Fibroblast of skin of scalp (primary cell): ENCODE measurements at regions not wholly inside any gene's neighbourhood (a gene's known extent, or its start where the extent isn't known, plus 50 kb on each side); places are given as distances from the start of the nearest gene placed in this dataset.
"Not testable (repeated sequence)": the region's sequence is repeated elsewhere in the genome, so short reads cannot be mapped to it uniquely, and the experiment has no call there.

Source experiments
- DNase-seq: peaks from one replicate; pipeline ENCODE4 v3.0.0-alpha.2; 2013

- no peak for DNase-seq
These were observed 1063.9 kb upstream of the ACO1 start for GRCh38 chr9:31320494-31320893.

GRCh38 chr9:31321256-31321655, 1063.2 kb upstream of the ACO1 start:
- DNase-seq = no peak

DNA sequence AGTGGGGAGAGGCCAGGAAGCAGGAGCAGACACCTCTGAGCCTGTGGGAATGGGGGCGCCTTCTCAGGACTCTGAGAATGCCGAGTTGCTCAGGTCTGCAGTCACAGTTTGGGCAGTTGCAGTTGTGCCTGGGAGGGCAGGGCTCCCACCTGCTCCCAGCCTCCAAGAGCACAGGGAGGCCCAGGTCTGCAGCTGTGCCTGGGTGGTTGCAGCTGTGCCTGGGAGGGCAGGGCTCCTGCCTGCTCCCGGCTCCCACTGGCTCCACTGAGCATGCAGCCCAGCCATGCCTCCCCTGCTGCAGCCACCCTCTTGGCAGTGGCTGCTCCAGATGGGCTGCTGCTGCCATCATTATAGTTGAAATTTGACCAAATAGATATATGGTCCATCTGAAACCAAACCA, 1062.8 kb upstream of the ACO1 start:
- DNase-seq = no peak

- no peak for DNase-seq
These were observed 1060.6 kb upstream of the ACO1 start for GRCh38 chr9:31323726-31324444.

- no peak for DNase-seq
These were observed 1058.7 kb upstream of the ACO1 start for GRCh38 chr9:31325778-31326177.

GRCh38 chr9:31326883-31327282, 1057.6 kb upstream of the ACO1 start:
- not testable (repeated sequence) for DNase-seq

DNA sequence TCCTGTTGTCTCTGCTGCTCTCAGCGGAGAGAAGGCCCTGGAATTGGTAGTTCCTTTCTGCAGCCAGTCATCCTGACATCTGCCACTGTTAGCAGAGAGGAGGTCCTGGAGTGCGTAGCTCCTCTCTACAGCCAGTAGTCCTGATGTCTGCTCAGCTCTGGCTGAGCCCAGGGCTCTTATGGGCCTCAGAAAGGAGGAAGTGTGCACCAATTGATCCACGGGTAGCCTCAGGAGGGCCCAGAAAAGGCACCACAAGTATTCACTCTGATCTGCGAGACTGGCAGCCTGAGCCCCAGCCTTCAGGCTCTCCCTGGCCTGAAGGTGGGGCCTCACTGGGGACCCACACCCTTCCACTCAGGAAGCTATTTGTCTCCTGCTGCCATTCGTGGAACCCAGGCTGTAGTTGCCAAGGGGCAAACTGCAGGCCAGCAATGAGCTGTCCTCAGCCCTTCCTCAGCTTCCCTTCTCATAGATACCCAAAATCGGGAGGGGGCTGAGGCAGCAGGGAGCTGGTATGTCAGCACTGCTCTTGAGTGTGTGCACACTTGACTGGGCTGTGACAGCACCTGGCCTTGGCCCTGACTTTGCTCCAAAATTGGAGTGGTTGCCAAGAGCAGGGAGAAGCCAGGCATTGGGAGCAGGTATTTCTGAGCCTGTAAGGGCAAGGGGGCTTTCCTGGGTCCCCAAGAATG, 1049.5 kb upstream of the ACO1 start:
- no peak for DNase-seq

DNA sequence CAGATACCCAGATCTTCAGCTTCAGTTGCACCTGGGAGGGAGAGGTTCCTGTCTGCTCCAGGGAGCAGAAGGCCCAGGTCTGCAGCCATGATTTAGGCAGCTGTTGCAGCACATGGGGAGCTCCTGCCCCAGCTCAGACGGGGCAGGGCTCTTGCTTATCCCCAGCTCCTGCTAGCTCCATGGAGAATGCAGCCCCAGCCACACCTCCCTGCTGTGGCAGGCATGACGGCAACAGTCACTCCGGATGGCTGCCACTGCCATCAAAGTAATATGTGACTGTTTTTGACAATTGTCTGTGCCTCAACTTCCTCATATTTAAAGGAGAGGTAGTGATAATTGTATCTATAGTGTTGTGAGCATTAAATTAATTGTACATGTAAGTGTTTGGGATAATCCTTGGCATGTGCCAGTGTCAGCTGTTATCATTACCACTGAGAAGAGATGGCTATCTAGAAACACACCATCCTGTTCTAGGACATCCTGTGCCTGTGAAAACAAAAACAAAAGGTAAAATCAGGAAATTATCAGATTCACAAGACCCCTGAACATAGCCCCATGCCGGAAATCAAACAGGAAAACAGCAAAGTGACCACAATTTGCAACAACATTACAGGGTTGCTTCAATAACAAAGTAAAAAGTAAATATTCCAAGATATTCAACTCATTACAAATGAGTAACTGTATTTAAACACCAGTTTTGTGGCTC, 1048.8 kb upstream of the ACO1 start:
- DNase-seq = no peak

DNA sequence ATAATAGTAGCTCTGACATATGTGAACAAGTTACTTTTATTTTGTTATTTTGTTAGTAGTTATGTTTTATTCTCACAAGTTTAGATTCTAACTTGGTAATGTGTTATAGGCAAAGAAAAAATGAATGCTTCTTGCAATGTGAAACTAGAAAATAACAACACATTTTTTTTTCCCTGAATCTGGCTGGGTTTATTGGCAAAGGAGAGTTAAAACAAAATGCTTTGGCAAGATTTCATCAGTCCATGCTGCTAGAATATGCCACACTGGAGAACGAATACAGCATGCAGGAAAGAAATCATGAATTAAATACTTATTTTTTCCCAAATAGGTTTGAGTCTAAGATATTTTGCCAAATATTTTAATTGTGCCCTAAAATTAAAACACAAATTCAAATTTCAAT, 1048.1 kb upstream of the ACO1 start:
- no peak for DNase-seq

- no peak for DNase-seq
These were observed 1047.6 kb upstream of the ACO1 start for GRCh38 chr9:31336841-31337240.

GRCh38 chr9:31347082-31347617, 1037.3 kb upstream of the ACO1 start:
- DNase-seq = peak; percentile 26

GRCh38 chr9:31355159-31355882, 1029.1 kb upstream of the ACO1 start:
- no peak for DNase-seq

GRCh38 chr9:31355965-31356364, 1028.5 kb upstream of the ACO1 start:
- DNase-seq = no peak

GRCh38 chr9:31359071-31359470, 1025.4 kb upstream of the ACO1 start:
- no peak for DNase-seq

- no peak for DNase-seq
These were observed 1020.3 kb upstream of the ACO1 start for GRCh38 chr9:31364171-31364570.

DNA sequence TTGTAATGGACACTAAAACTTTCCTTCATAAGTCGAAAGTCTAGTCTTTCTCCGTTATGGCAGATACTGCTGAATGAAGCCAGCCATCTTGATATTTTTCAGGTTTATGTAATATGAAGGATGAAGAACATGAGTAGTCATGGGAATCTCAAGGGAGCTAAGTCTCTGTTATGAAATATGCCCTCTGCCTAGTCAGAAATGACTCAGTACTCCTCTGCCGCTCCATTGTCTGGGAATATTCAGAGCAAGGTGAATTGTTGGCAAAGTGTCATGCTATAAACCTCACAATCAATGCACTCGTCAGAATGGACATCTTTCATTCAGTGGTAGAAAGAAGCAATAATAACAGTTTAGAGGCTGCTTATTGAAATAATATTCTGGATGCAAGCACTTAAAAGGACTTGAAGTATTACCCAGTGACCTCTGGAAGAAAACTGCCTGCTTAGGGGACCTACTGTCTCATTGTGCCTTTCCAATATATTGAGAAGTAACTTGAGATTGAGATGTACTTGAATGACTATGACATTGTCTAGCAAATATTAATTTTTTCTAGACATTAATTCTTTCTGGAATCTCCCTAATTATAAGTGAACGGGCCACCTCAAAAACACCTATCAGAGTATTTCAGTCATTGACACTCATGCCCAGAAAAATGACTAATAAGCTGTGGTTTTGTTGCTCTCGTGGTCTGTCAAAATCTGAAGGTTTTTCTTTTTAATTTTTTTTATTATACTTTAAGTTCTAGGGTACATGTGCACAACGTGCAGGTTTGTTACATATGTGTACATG, 1011.5 kb upstream of the ACO1 start:
- no peak for DNase-seq

DNA sequence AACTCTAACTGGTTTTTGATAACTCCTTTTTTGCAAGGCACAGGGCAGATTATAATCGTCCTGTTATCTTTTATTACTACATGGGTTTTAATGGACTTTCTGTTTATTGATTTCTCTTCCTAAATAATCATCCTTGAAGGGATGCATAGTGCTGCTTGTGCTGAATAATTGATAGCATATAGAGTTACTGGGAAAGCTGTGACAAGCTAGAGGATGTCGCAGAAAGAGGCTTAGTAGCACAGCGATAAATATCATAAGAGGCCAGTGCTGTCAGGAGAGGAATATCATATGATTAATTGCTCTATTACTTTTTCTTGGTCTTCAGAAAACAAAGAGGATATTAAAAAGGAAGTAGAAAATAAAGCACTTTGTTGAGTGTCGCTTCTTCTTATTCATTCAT, 1007.1 kb upstream of the ACO1 start:
- DNase-seq = no peak

- no peak for DNase-seq
These were observed 995.8 kb upstream of the ACO1 start for GRCh38 chr9:31388660-31389059.

GRCh38 chr9:31389075-31389474, 995.4 kb upstream of the ACO1 start:
- DNase-seq = no peak

DNA sequence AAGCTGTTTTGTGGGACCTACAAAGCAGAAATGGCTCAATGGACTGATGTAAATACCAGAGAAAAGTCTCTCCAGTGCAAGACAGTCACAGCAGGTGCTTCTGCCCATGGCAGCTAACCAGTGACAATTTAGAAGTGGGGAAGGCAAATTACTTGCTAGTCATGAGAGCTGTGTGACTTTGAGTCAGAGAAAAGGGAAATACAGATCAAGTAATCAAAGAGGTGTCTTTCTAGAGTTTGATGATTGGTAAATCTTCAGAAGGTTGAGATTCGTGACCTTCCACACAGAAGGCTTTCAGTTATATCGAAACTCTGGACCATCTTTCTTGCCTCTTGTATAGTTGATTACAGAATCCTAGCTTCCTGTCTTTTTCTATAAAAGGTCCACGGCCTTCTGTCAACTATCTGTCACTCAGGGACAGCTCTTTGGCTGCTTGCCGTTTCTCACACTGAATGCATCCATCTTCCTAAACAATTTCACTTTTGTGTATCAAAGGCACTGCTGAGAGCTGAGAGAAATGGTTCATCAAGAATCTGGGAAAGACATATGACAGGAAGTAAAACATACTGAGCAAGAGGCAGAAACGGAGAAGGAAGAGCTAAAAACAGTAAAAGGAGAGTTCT, 993.9 kb upstream of the ACO1 start:
- no peak for DNase-seq

GRCh38 chr9:31393240-31393639, 991.2 kb upstream of the ACO1 start:
- no peak for DNase-seq
